NCI-H1105 (cell line): ENCODE measurements at regions not wholly inside any gene's neighbourhood (a gene's known extent, or its start where the extent isn't known, plus 50 kb on each side); places are given as distances from the start of the nearest gene placed in this dataset.

ENCODE experiments used
- DNase-seq: peaks from one replicate; lab custom pipeline; 2025; lab: John Stamatoyannopoulos, UW

DNA sequence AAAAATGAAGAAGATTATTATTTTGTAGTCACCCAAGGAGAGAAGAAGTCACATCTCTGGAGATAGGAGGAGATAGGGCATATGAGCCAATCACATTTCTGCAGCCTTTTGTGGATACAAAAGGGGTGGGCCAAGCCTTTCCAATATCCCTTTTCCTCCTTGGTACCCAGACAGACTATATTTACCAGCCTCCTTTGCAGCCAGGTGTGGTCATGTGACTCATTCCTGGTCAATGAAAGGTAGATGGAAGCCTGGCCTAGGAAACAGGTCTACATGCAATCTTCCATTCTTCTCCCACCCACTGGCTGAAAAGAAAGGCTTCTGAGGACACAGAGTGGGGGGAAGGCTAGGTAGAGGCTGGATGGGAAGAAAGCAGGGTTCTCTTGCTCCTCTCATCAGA, 58.1 kb upstream of the ERG start:
- DNase-seq: no peak

DNA sequence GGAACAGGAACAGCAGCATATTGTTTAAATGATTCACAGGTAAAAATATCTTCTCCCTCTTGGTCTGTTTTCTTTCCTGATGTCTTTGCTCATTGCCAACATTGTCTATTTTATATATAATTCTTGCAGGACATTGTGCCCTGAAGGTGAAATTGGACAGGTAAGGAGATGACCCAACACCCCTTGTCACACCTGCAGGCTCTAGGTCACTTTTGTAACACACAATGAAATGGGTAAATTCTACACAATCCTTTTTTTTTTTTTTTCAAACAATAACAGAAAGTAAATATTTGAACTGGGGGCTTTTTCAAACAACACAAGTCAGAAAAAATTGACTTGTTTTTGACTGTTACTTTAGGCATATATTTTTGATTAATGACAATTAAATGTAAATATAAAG, 62.9 kb upstream of the ERG start:
- no peak for DNase-seq

DNA sequence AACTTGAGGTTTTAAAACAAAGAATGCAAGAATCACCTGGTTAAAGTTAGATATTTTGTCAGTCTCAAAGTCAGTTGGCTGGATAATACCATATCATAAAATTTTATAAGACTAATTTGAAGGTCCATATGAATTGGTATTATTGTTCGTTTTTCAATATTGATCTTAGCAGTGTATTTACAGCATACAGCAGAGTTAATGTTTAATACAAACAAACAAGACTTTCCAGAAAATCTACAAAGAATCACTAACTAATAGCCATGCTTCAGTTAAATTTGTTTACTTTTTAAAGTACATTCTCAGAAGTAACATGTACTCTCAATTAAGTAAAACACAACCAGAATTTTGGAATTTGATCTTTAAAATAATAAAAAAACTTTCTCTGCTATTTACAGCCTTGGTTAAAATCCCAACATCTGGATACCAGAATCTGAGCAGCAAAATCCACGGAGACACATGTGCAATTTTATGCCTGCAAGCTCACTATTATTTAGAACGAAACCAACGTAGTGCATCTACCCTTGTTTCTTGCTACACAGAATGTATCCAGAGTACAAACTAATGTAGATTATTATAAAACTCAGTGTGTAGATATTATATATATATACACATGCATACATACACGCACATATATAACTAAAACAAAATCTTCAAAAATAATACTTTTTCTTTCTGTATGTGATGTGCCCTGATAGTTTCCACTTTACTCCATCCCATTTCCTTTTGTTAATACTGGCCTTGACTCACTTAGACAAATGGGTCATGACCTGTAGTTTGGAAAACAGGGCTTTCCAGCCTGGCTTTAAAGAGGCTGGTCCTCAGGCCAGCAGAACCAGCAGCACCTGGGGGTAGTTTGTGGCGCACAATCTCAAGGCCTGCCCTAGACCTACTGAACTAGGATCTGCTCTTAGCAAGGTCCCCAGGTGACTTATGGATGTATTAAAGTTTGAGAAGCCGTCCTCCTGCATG, 63.6 kb upstream of the ERG start:
- no peak for DNase-seq

DNA sequence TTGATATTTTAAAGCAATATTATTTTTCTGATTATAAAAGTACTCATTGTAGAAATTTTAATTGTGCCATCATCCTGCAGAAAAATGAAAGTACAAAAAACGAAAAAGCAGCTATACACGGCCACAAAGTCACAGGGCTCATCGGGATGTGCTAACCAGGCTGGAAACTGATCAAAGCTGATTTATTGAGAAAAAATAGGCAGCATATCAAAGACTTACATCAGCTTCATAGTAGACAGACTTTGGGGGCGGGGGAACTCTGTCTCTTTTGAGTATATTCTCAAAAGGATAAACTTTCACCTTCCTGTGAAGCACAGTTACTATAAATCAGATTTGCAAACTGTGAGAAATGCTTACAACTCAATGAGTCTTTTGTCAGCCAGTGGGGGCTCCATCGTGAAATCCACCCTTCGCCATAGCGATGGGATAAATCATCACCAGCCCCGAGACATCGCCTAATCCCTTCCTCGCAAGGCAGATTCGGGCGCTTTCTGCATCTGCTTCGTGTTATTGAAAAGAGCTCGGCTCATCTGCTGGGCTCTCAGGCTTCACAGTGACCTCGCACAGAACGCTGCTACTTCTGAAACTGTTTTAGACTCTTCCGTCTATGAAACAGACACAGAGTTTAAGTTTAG, 69.2 kb upstream of the ERG start:
- DNase-seq: no peak

DNA sequence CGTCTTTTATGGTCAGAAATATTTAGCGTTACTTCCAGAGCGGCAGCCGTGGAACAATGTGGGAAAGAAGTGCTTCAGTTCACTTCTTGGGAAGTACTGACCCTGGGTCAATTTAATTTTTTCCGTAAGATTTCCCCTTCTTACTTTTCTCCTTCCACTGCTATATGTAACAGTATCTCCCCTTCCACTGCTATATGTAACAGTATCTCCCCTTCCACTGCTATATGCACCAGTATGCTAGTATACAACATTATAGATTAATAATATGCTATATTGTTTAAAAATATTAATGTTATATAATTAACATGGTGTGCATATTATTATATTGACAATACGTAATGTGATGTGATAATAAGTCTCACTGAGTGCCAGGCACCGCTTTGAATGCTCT, 69.7 kb upstream of the ERG start:
- DNase-seq: no peak

DNA sequence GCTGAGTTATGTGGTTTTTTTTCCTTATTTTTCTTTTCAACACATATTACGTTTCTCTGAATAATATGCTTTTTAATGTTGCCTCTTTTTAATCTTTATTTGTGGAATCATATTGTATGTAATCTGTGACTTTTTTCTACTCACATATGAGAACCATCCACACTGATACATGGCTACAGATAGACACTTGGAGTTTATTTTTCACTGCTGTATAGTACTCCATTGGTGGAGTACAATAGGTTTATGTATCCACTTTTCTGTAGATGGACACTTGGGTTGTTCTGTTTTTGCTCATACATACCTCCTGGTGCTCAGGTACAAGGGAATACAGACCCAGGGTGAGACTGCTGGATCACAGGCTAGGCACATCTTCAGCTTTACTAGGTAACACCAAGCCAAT, 71.5 kb upstream of the ERG start:
- no peak for DNase-seq

DNA sequence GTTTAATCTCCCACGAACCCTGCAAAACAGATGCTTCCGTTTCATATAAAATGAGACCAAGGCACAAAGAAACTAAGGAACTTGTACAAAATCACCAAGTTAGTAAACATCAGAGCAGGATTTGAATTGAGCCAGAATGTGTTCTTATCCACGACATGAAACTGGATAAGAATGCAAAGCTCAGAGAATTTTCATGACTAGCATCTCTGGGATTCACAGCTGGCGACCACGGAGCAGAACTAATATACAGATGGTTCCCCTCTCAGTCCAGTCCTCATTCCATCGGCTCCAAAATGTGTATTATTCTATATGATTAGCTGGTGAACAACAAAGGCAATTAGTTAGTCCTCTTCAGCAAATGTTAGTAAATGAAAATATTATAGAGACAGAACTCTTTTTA, 72.3 kb upstream of the ERG start:
- DNase-seq: no peak

DNA sequence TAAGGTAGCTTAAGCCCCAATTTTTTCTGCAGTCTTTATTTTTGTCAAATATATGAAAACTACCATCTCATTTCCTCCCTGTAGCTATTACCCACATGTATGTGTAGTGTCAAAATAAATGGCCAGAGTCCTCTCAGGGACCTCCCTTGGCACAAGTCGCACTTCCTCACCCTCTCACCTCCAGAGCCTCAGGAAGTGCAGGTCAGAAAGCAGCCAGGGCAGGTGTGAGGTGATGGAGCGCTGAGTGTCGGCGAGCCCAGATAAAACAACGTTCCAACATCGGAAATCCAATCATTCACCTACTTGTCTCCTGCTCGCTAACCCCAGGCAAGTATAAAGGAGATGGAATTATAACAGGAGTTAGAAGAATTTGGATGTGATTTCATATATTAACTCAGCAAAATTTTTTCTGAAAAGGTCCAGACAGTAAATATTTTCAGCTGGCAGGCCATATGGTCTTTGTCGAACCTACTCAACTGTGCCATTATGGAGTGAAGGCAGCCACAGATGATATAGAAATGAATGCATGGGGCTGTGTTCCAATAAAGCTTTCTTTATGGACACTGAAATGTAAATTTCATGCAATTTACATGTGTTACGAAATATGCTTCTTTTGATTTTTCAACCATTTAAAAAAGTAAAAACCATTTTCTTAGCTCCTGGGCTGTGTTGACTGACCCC, 76.8 kb upstream of the ERG start:
- no peak for DNase-seq

DNA sequence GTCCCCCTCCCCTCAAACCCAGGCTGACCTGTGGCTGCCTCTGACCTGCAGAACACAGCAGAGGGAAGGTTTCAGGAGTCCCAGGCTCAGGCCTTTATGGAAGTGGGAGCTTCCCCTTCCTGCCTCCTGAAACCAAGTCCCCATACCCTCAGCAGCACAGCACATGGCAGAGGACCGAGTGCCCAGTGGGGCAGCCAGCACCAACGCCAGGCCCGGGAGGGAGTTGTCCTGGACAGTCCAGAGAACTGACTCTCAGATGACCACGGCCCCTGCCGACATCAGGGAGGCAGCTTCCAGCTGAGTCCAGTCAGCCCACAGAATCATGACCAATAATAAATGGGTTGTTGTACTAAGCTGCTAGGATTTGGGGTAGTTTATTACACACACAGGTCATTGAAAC, 79.6 kb upstream of the ERG start:
- DNase-seq: no peak

DNA sequence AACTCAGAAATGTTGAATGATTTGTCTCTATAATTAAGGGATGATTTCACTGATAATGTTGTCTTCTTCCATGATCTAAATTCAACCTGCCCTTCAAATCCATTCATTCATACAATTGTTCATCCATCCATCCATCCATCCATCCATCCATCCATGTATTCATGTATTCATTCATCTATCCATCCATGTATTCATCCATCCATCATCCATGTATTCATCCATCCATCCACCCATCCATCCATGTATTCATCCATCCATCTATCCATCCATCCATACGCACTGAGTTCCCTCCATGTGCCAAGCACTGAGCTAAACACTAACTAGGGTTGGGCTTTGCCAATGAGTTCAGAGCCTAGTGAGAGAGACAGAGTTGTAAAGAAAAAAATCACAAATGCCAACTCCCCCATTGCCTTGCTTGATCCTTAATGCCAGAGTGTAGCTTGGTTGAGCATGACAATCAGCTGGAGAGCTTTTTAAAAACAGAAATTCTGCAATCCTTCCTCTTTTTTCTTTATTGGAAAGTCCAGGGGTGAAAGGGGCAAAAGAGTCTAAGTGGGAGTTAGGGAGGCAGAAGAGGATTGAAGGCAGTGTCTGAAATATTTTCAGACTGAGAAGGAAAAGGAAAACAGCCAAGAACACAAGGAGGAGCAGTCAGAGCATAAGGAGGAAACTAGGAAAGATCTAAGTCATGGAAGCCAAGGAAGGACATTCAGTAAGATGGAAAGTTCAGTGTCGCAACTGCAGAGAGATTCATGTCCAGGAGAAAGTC, 92.4 kb upstream of the ERG start:
- DNase-seq: no peak

DNA sequence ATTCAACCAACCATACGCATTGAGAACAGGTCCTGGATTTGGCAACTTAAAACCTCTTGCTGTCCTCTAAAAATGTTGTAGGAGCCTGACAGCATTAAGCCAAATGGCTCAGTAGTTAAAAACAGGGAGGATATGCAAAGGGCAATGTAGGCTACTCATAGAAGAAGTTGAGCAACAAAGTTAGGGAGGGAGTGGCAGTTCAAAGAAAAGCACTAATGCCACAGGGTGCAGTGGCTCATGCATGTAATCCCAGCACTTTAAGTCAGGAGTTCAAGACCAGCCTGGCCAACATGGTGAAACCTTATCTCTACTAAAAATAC, 92.9 kb upstream of the ERG start:
- DNase-seq: no peak

DNA sequence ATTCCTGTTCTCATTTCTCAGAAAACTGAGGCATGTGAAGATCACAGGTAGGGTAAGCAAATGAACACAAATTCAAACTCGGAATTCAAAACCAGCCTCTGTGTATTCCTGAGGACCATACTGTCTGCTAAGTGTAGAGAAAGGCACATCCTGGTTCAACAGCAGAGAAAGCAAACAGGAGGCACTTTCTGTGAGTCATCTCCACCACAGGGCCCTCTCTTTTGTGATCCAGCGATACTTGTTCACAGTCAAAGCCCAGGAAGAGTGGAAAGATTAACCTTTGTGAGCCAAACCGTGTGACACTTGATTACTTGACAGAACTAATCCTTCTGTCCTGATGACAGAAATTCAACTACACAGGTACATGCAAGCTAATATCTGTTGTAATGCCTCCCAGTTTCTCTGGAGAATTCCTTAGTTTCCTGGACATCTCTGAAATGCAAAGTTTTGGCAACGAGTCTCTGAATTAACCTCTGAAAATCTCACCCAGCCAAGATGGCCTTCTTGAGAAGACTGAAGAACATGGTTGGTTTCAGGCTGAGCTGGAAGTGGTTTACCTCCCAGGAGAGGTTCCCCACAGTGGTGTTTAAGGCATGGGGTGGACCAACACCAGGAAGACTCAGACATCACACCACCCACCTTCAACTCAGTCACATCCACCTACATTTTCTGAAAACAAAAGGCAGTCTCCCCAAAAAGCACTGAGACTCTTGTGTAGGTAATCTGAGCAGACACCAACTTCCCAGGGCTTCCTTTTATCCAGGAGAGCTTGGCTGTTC, 98.2 kb upstream of the ERG start:
- no peak for DNase-seq

DNA sequence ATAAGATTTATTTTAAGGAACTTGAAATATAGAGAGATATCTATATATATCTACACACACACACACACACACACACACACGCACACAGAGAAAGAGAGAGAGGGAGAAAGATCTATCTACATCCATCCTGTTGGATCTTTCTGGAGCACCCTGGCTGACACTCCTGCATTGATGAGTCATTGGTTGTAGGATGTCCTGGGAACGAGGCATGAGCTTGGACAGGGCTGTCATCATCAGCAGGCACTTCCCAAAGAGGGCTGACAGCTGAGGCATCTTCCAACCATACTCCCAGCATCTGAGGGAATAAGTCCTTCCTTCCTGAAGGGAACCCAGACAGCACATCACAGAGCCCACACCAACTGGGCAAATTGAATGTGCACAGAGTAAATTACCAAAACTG, 99.1 kb upstream of the ERG start:
- DNase-seq: no peak

DNA sequence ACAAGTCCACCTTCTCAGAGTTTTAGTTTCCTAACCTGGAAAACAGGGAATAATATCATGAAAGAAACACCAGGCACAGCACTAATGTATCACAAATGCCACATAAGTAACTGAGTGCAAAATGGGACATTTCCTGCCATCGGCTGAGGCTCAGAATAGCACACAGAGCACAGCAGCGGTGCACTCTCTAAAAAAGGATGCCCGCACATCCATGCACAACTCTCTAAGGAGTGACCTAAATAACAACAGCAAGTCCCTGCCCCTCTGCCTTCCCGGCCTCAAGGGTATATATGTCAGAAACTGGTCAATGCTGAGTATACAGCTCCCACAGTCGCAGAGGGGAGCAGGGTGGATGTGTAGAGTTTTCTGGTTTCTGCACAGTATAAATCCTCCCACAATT, 100.1 kb upstream of the ERG start:
- no peak for DNase-seq

DNA sequence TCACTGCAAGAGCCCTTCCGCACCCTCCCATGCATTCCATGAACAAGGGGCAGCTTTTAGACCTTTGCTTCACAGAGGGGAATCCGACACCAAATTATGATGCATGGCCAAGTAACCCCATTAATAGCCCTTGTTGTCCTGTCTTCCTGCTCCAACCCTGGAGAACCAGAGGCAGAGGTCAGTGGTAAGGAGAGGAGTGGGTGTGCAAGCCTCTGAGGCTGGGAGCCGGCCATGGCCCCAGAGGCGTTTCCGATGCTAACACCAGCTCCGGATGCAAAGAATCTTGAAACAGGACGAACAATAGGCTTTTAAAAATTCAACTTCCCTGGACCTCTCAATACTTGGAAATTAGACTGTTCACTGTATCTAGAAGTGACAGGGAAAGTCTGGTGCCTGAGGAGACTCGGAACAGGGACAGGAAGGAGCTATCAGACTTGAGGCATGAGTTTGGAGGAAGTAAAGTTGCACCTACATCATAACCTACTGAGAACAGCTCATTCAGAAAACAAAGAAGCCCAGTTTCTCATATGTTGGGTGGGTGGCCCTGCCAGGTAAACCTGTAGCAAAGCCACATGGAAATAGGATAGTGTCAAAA, 101.2 kb upstream of the ERG start:
- DNase-seq: no peak

DNA sequence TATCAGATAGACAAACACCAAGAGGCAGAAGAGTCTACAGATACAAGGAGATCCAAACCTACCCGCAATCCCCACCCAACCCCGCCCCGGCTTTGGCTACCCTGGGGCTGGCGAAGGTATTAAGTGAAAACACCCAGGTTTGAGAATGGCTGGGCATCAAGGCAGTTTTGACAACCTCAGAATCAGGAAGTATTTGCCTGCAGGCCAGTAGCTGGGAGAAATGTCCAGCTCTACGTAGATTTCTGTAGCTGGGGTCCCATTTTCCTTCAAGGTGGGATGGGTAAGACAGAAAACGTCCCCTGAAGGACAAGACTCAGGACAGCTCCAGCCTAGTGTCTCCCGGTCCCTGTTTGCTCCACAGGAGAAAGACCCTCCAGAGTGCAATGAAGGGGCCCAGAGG, 101.8 kb upstream of the ERG start:
- DNase-seq: no peak

DNA sequence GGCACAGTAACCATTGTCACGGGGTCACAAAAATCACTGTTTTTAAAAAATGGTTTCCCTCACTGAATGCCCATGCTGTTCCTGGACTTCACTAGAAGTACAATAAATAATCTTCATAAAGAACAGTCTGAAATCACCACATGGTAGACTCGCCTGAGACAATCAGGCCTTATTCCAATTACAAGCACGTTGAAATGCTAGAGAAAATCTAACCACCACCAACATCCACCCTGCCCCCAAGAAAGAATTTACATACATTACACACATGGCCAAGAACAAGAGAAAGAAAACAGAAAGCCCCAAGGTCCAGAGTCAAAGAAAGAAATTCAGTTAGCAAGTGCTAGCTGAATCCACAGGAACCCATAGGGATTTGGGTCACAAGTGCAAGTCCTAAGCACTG, 107.0 kb upstream of the ERG start:
- DNase-seq: no peak

DNA sequence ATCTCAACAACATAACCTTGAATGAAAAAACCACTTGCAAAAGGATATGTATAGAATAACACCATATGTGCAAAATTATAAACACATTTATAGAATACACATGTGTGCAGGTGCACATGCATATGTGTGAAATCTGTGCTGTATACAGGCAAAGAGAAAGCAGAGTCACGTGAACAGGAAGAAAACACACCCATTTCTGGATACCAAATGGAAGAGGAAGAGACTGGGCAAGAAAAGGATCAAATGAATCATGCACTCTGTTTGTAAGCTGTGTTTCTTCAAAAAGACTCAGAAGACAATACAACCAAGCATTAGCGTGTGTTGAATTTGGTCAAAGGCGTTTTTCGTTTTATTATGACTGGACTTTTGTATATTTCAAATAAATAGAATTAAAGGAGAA, 111.3 kb upstream of the ERG start:
- DNase-seq: no peak

DNA sequence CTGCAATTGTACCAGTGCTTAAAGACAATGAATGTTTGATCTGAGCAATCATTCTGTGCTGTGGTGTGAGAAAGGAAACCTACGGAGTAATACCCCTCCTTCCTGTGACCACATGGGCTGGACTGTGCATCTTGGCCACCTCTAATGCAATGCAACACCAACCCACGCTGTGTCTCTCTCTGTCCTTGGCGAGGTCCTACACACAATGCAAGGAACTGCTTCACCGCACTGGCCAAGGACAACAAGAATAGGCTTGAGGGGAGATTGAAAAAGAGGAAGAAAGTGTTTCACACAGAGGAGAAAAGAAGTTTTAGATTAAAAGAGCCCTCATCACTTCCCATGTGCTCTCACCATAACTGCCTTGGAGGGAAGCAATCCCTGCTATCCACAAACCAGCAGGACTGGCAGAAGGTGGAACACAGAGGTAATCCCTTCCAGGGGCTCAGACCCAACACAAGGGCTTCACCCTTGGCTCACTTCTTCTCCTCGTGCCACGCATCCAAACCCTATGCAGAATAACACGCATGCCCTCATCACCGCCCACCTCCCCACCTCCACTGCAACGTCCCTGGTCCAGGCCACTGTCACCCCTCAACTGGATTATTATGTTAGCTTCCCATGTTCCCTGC, 112.5 kb upstream of the ERG start:
- no peak for DNase-seq

DNA sequence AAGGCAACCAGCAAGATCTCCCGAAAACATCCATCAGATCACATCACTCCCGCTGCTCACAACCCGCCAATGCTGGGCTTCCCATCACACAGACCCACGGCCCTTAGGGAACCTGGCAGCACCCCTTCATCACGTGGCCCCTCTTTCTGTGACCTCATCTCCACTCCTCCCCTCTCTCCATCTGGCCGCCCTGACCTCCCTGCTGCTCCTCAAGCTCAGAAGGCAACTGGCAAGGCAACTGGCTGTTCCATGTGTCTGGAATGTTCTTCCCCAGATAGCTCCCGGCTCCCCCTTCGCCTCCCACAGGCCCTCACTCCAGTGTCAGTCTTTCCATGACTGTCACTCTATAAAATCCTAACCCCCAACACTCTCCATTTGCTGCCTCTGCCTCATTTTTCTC, 113.0 kb upstream of the ERG start:
- DNase-seq: no peak

DNA sequence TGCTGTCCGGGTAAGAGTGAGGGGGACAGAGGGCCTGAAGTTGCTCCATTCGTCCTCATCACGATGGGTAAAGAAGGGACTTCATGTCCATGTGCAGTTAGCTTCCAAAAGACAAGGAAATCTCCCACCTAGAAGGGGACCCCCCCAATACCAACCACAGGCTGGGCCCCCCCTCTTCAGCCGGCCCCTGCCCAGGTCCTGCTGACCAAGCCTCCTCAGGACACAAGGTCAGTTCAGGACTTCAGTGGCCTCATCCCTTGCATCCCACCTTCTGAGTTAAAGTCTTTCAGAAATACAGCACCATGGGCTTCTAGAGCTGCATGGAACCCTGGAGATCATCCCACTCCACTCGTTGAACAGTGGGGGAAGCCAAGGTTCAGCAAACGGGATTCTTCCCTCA, 115.4 kb upstream of the ERG start:
- no peak for DNase-seq
